ENCODE measurements at regions not wholly inside any gene's neighbourhood (a gene's known extent, or its start where the extent isn't known, plus 50 kb on each side); places are given as distances from the start of the nearest gene placed in this dataset.

GRCh38 chr5:57627661-57628060 lies 145.1 kb upstream of the ACTBL2 start:
- no peak for DNase-seq (ENCODE audit: low read depth in 2 of 2)

- DNase-seq (ENCODE audit: low read depth in 2 of 2) = no peak
Measured at GRCh38 chr5:57626703-57627102, 144.1 kb upstream of the ACTBL2 start.

- no peak for DNase-seq (ENCODE audit: low read depth in 2 of 2)
Measured at GRCh38 chr5:57621624-57622023, 139.0 kb upstream of the ACTBL2 start.

GRCh38 chr5:57618767-57619381 lies 136.3 kb upstream of the ACTBL2 start:
- DNase-seq (ENCODE audit: low read depth in 2 of 2) = no peak

GRCh38 chr5:57613741-57614140 lies 131.1 kb upstream of the ACTBL2 start:
- no peak for DNase-seq (ENCODE audit: low read depth in 2 of 2)

- no peak for DNase-seq (ENCODE audit: low read depth in 2 of 2)
Measured at GRCh38 chr5:57611177-57611576, 128.6 kb upstream of the ACTBL2 start.

GRCh38 chr5:57608542-57608941 lies 125.9 kb upstream of the ACTBL2 start:
- DNase-seq (ENCODE audit: low read depth in 2 of 2) = no peak

- DNase-seq (ENCODE audit: low read depth in 2 of 2) = no peak
Measured at GRCh38 chr5:57601996-57602395, 119.4 kb upstream of the ACTBL2 start.

GRCh38 chr5:57600321-57600720 lies 117.7 kb upstream of the ACTBL2 start:
- no peak for DNase-seq (ENCODE audit: low read depth in 2 of 2)

GRCh38 chr5:57598756-57599155 lies 116.1 kb upstream of the ACTBL2 start:
- DNase-seq (ENCODE audit: low read depth in 2 of 2) = peak; percentile 6 to 20

GRCh38 chr5:57598097-57598496 lies 115.5 kb upstream of the ACTBL2 start:
- DNase-seq (ENCODE audit: low read depth in 2 of 2) = no peak

- DNase-seq (ENCODE audit: low read depth in 2 of 2) = no peak
Measured at GRCh38 chr5:57595523-57595991, 112.9 kb upstream of the ACTBL2 start.

GRCh38 chr5:57594436-57594835 lies 111.8 kb upstream of the ACTBL2 start:
- DNase-seq (ENCODE audit: low read depth in 2 of 2) = no peak

- no peak for DNase-seq (ENCODE audit: low read depth in 2 of 2)
Measured at GRCh38 chr5:57592236-57592635, 109.6 kb upstream of the ACTBL2 start.

- no peak for DNase-seq (ENCODE audit: low read depth in 2 of 2)
Measured at GRCh38 chr5:57586649-57587048, 104.0 kb upstream of the ACTBL2 start.

GRCh38 chr5:57582578-57583070 lies 100.0 kb upstream of the ACTBL2 start:
- no peak for DNase-seq (ENCODE audit: low read depth in 2 of 2)

GRCh38 chr5:57581772-57582171 lies 99.2 kb upstream of the ACTBL2 start:
- no peak for DNase-seq (ENCODE audit: low read depth in 2 of 2)

- DNase-seq (ENCODE audit: low read depth in 2 of 2) = no peak
Measured at GRCh38 chr5:57581222-57581621, 98.6 kb upstream of the ACTBL2 start.

GRCh38 chr5:57577432-57578175 lies 95.0 kb upstream of the ACTBL2 start:
- DNase-seq (ENCODE audit: low read depth in 2 of 2) = no peak

- no peak for DNase-seq (ENCODE audit: low read depth in 2 of 2)
Measured at GRCh38 chr5:57576317-57576716, 93.7 kb upstream of the ACTBL2 start.

- no peak for DNase-seq (ENCODE audit: low read depth in 2 of 2)
Measured at GRCh38 chr5:57575839-57576238, 93.2 kb upstream of the ACTBL2 start.

- no peak for DNase-seq (ENCODE audit: low read depth in 2 of 2)
Measured at GRCh38 chr5:57572461-57572860, 89.8 kb upstream of the ACTBL2 start.

GRCh38 chr5:57569601-57570000 lies 87.0 kb upstream of the ACTBL2 start:
- DNase-seq (ENCODE audit: low read depth in 2 of 2) = no peak
